Body of pancreas (tissue), 4 donors: ENCODE measurements at regions not wholly inside any gene's neighbourhood (a gene's known extent, or its start where the extent isn't known, plus 50 kb on each side); places are given as distances from the start of the nearest gene placed in this dataset.

Experiments used
- POLR2A ChIP-seq, 3 donors: fragments of 450-650 bp; IDR thresholded peaks; one replicate each; pipeline ENCODE4 v1.6.1; 2016; ENCODE audit warnings: antibody characterized with exemption in 3 of 3, mild to moderate bottlenecking in 2 of 3
- TF ChIP-seq, protein P1 (sequence below), 7 experiments: fragments of 450-650 bp in 4 of 7; fragments of 200-600 bp in 3 of 7; sonication (generic) in 3 of 7; IDR thresholded peaks; one replicate each; pipeline ENCODE4 v1.5.1; 2016 to 2019; ENCODE audit warnings: antibody characterized with exemption in 7 of 7

DNA sequence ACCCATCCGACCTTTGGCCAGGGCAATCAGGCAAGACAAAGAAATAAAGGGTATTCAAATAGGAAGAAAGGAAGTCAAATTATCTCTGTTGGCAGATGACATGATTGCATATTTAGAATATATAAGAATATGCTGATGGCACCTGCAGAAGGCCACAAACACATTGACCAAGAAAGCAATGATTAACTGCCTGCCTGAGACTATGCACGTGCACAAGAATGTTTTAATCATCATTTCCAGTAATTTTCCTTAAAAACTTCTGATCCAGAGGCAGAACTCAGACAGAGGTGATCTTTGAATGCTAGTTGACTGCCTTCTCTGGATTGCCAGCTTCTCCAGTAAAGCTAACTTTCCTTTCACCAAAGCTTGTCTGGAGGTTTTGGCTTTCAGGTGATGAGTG, 260.2 kb downstream of the DTWD2 start:
- no peak for TF ChIP-seq POLR2A (IDR thresholded peaks at IDR 0.05)
- TF ChIP-seq, protein P1, sequence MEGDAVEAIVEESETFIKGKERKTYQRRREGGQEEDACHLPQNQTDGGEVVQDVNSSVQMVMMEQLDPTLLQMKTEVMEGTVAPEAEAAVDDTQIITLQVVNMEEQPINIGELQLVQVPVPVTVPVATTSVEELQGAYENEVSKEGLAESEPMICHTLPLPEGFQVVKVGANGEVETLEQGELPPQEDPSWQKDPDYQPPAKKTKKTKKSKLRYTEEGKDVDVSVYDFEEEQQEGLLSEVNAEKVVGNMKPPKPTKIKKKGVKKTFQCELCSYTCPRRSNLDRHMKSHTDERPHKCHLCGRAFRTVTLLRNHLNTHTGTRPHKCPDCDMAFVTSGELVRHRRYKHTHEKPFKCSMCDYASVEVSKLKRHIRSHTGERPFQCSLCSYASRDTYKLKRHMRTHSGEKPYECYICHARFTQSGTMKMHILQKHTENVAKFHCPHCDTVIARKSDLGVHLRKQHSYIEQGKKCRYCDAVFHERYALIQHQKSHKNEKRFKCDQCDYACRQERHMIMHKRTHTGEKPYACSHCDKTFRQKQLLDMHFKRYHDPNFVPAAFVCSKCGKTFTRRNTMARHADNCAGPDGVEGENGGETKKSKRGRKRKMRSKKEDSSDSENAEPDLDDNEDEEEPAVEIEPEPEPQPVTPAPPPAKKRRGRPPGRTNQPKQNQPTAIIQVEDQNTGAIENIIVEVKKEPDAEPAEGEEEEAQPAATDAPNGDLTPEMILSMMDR (IDR thresholded peaks at IDR 0.05) = no peak
